ENCODE measurements at regions not wholly inside any gene's neighbourhood (a gene's known extent, or its start where the extent isn't known, plus 50 kb on each side); places are given as distances from the start of the nearest gene placed in this dataset.

GRCh38 chr1:66460776-66461175, 73.2 kb upstream of the SGIP1 start (continued):
- TF ChIP-seq, protein P1, sequence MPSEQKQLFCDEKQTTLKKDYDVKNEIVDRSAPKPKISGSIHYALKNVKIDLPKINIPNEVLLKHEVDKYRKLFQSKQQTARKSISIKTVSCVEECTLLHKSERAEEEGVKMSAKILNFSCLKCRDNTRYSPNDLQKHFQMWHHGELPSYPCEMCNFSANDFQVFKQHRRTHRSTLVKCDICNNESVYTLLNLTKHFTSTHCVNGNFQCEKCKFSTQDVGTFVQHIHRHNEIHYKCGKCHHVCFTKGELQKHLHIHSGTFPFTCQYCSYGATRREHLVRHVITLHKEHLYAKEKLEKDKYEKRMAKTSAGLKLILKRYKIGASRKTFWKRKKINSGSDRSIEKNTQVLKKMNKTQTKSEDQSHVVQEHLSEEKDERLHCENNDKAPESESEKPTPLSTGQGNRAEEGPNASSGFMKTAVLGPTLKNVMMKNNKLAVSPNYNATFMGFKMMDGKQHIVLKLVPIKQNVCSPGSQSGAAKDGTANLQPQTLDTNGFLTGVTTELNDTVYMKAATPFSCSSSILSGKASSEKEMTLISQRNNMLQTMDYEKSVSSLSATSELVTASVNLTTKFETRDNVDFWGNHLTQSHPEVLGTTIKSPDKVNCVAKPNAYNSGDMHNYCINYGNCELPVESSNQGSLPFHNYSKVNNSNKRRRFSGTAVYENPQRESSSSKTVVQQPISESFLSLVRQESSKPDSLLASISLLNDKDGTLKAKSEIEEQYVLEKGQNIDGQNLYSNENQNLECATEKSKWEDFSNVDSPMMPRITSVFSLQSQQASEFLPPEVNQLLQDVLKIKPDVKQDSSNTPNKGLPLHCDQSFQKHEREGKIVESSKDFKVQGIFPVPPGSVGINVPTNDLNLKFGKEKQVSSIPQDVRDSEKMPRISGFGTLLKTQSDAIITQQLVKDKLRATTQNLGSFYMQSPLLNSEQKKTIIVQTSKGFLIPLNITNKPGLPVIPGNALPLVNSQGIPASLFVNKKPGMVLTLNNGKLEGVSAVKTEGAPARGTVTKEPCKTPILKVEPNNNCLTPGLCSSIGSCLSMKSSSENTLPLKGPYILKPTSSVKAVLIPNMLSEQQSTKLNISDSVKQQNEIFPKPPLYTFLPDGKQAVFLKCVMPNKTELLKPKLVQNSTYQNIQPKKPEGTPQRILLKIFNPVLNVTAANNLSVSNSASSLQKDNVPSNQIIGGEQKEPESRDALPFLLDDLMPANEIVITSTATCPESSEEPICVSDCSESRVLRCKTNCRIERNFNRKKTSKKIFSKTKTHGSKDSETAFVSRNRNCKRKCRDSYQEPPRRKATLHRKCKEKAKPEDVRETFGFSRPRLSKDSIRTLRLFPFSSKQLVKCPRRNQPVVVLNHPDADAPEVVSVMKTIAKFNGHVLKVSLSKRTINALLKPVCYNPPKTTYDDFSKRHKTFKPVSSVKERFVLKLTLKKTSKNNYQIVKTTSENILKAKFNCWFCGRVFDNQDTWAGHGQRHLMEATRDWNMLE (tag by site-specific recombination; conservative IDR thresholded peaks at IDR 0.05; ENCODE audit: low read depth), result no peak
- TF ChIP-seq ZNF658 (tag by site-specific recombination; IDR thresholded peaks at IDR 0.05) (no peak), ZNF266 (tag by site-specific recombination; IDR thresholded peaks at IDR 0.05; ENCODE audit: low read depth) (no peak)

DNA sequence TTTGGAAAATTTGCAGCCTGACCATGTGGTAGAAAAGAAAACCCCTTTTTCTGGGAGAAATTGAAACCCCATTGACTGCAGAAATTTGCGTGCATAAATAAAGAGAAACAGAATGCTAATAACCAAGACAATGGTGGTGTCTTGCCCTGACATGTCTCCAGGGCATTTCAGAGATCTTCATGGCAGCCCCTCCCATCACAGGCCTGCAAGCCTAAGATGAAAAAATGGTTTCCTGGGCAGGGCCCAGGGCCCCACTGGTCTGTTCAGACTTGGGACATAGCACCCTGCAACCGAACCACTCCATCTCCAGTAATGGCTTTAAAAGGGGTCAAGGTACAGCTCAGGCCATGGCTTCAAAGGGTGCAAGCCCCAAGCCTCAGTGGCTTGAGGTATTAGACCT, 71.6 kb upstream of the SGIP1 start:
- TF ChIP-seq ZNF654 (tag by site-specific recombination; IDR thresholded peaks at IDR 0.05; ENCODE audit: low read depth) (no peak), ZNF585B (tag by site-specific recombination; IDR thresholded peaks at IDR 0.05) (peak; percentile 66)
- no peaks in the 10 kb centered on the region for H3K4me1 ChIP-seq (ENCODE audit: control insufficient read depth, insufficient read depth, low read length)
- no peaks in the 10 kb centered on the region for H3K9me3 ChIP-seq (ENCODE audit: control insufficient read depth, insufficient read depth, low read depth, low read length)
- no peaks in the 10 kb centered on the region for H3K36me3 ChIP-seq (ENCODE audit: control insufficient read depth in 2 of 2, insufficient read depth in 1 of 2, low read length in 2 of 2)
- no peak overlapping the region for H3K4me3 ChIP-seq (ENCODE audit: low read depth, low read length)
- CTCF ChIA-PET, result no interaction called here
- POLR2A ChIA-PET, result no interaction called here
- no peak overlapping the region for H3K27ac ChIP-seq (ENCODE audit: extremely low read depth, low read depth, low read length)

- Histone ChIP-seq H3K9me3 (ENCODE audit: control insufficient read depth, insufficient read depth, low read depth, low read length) (no peaks in the 10 kb centered on the region), H3K4me1 (ENCODE audit: control insufficient read depth, insufficient read depth, low read length) (no peaks in the 10 kb centered on the region), H3K27ac (ENCODE audit: extremely low read depth, low read depth, low read length) (no peak overlapping the region), H3K4me3 (ENCODE audit: low read depth, low read length) (no peak overlapping the region), H3K36me3 (ENCODE audit: control insufficient read depth in 2 of 2, insufficient read depth in 1 of 2, low read length in 2 of 2) (no peaks in the 10 kb centered on the region)
- POLR2A ChIA-PET, result no interaction called here
- TF ChIP-seq ZNF132 (tag by site-specific recombination; IDR thresholded peaks at IDR 0.05; ENCODE audit: borderline replicate concordance) (no peak), ZNF596 (tag by site-specific recombination; IDR thresholded peaks at IDR 0.05) (no peak), ZNF37A (tag by site-specific recombination; IDR thresholded peaks at IDR 0.05) (no peak), ZNF561 (tag by site-specific recombination; IDR thresholded peaks at IDR 0.05; ENCODE audit: borderline replicate concordance) (no peak), MEIS1 (CRISPR knock-in tag; IDR thresholded peaks at IDR 0.05; ENCODE audit: borderline replicate concordance) (no peak), ZNF560 (tag by site-specific recombination; IDR thresholded peaks at IDR 0.05; ENCODE audit: borderline replicate concordance) (no peak), ZNF626 (tag by site-specific recombination; IDR thresholded peaks at IDR 0.05) (no peak), ZNF623 (tag by site-specific recombination; IDR thresholded peaks at IDR 0.05) (no peak), ZNF664 (tag by site-specific recombination; IDR thresholded peaks at IDR 0.05) (no peak), BCL11B (tag by site-specific recombination; IDR thresholded peaks at IDR 0.05; ENCODE audit: low read depth) (no peak), ZNF777 (tag by site-specific recombination; IDR thresholded peaks at IDR 0.05; ENCODE audit: borderline replicate concordance) (no peak), ZNF670 (tag by site-specific recombination; IDR thresholded peaks at IDR 0.05; ENCODE audit: low read depth) (no peak)
- TF ChIP-seq, protein P2, sequence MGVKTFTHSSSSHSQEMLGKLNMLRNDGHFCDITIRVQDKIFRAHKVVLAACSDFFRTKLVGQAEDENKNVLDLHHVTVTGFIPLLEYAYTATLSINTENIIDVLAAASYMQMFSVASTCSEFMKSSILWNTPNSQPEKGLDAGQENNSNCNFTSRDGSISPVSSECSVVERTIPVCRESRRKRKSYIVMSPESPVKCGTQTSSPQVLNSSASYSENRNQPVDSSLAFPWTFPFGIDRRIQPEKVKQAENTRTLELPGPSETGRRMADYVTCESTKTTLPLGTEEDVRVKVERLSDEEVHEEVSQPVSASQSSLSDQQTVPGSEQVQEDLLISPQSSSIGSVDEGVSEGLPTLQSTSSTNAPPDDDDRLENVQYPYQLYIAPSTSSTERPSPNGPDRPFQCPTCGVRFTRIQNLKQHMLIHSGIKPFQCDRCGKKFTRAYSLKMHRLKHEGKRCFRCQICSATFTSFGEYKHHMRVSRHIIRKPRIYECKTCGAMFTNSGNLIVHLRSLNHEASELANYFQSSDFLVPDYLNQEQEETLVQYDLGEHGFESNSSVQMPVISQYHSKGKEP (tag by site-specific recombination; IDR thresholded peaks at IDR 0.05), result no peak
- CTCF ChIA-PET, result no interaction called here
Measured at GRCh38 chr1:66464351-66464750, 69.6 kb upstream of the SGIP1 start.
